Right lobe of liver (tissue), 4 donors: ENCODE measurements at regions not wholly inside any gene's neighbourhood (a gene's known extent, or its start where the extent isn't known, plus 50 kb on each side); places are given as distances from the start of the nearest gene placed in this dataset.

ENCODE experiments used
- POLR2A ChIP-seq: fragments of 450-650 bp; IDR thresholded peaks from one replicate; pipeline ENCODE4 v1.6.1; 2017; ENCODE audit warnings: antibody characterized with exemption, mild to moderate bottlenecking
- TF ChIP-seq, protein P1 (sequence below), 4 donors: fragments of 200-600 bp in 3 of 4; fragments of 450-650 bp in 1 of 4; IDR thresholded peaks; one replicate each; pipeline versions ENCODE4 v1.5.1 to v1.8.0; 2016 to 2022; ENCODE audit warnings: antibody characterized with exemption in 4 of 4, mild to moderate bottlenecking in 2 of 4
- donor health status: DM: no; HTN: no; CAD: no.
- donor health status: DM: no; HTN: no; CAD: no.
- donor health status: DM: no; HTN: yes; CAD: no.

DNA sequence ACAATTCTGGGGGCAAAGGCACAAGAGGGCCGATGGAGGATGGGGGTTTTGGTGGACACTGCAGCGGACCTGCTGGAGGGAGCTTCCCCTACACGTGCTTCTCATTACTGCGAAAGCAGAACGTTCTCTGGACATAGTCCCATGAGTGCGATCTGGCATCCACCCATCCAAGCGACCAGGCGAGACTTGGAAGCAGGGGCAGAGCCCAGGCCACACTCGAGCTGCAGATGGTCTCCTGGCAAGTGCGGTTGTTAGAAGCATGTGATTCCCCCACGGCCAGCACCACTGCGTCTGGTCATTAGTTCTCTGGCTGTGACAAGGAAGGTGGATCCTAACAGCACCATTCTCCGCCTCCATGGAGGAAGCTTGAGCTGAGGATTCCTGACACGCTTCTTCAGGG is 118.4 kb upstream of the TCERG1L start:
- TF ChIP-seq, protein P1, sequence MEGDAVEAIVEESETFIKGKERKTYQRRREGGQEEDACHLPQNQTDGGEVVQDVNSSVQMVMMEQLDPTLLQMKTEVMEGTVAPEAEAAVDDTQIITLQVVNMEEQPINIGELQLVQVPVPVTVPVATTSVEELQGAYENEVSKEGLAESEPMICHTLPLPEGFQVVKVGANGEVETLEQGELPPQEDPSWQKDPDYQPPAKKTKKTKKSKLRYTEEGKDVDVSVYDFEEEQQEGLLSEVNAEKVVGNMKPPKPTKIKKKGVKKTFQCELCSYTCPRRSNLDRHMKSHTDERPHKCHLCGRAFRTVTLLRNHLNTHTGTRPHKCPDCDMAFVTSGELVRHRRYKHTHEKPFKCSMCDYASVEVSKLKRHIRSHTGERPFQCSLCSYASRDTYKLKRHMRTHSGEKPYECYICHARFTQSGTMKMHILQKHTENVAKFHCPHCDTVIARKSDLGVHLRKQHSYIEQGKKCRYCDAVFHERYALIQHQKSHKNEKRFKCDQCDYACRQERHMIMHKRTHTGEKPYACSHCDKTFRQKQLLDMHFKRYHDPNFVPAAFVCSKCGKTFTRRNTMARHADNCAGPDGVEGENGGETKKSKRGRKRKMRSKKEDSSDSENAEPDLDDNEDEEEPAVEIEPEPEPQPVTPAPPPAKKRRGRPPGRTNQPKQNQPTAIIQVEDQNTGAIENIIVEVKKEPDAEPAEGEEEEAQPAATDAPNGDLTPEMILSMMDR (IDR thresholded peaks at IDR 0.05): no peak
- no peak for TF ChIP-seq POLR2A
